GM18858 (cell line): ENCODE measurements at regions not wholly inside any gene's neighbourhood (a gene's known extent, or its start where the extent isn't known, plus 50 kb on each side); places are given as distances from the start of the nearest gene placed in this dataset.
A peak's percentile ranks its signal among the peaks of the same experiment; 100 is the strongest.
"Not testable (repeated sequence)": the region's sequence is repeated elsewhere in the genome, so short reads cannot be mapped to it uniquely, and the experiment has no call there.

Experiments used
- ATAC-seq: cut with Tn5 transposase; IDR thresholded peaks from one replicate; pipeline ENCODE4 v1.9.1; 2021; ENCODE audit not compliant: unreplicated experiment

- ATAC-seq: no peak
These were observed 389.9 kb upstream of the EMCN start for GRCh38 chr4:100907465-100908454.

DNA sequence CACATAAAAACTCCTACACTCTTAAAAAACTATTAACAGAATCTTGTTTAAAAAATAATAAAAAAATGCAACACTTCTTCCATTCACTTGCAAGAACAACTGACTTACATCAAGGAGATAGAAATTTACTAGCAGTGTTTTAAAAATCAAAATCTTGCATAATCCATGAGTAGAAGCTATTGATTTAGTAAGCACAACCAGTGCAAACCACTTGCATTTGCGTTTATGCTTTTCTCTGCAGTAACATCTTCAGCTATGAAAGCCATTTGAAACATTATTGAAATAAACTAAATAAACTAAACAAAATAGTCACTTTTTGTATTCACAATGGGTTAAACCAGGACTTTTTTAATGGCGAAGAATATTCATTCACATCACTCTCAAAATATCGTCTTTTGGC is 389.2 kb upstream of the EMCN start:
- ATAC-seq: no peak

DNA sequence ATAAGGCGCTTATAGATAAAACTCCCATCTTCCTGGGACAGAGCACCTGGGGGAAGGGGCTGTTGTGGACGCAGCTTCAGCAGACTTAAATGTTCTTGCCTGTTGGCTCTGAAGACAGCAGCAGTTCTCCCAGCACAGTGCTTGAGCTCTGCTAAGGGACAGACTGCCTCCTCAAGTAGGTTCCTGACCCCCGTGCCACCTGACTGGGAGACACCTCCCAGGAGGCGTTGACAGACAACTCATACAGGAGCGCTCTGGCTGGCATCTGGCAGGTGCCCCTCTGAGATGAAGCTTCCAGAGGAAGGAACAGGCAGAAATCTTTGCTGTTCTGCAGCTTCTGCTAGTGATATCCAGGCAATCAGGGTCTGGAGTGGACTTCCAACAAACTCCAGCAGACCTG is 383.1 kb upstream of the EMCN start:
- not testable (repeated sequence) for ATAC-seq

- ATAC-seq: no peak
These were observed 382.3 kb upstream of the EMCN start for GRCh38 chr4:100900134-100900533.

GRCh38 chr4:100898844-100899243 is 381.0 kb upstream of the EMCN start:
- no peak for ATAC-seq

- peak; percentile 95 for ATAC-seq
These were observed 377.9 kb upstream of the EMCN start for GRCh38 chr4:100895556-100896197.

GRCh38 chr4:100894339-100894870 is 376.6 kb upstream of the EMCN start:
- ATAC-seq: no peak

GRCh38 chr4:100891808-100892207 is 374.0 kb upstream of the EMCN start:
- ATAC-seq: no peak

- no peak for ATAC-seq
These were observed 372.1 kb upstream of the EMCN start for GRCh38 chr4:100889898-100890297.

GRCh38 chr4:100889401-100889800 is 371.6 kb upstream of the EMCN start:
- ATAC-seq: peak; percentile 85

DNA sequence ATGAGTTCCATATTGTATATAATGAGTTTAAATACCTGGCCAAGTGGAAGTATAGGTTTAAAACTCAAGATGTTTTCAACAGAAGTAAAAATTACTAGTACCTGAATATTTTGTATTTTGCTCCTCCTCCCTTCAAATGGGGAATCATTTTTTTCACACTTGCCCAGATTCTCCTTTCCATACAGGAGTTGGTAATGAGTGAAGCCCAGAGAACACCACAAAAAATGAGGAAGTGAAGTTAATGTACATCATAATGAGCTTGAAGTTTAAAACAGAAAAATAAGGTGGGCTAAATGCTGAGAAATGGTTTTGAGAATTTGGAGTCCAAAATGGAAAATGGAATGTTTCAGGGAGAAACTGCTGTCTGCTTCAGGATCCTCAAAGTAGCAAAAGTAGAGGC is 364.8 kb upstream of the EMCN start:
- ATAC-seq: no peak

GRCh38 chr4:100881283-100881682 is 363.5 kb upstream of the EMCN start:
- no peak for ATAC-seq

GRCh38 chr4:100880011-100880410 is 362.2 kb upstream of the EMCN start:
- ATAC-seq: no peak

DNA sequence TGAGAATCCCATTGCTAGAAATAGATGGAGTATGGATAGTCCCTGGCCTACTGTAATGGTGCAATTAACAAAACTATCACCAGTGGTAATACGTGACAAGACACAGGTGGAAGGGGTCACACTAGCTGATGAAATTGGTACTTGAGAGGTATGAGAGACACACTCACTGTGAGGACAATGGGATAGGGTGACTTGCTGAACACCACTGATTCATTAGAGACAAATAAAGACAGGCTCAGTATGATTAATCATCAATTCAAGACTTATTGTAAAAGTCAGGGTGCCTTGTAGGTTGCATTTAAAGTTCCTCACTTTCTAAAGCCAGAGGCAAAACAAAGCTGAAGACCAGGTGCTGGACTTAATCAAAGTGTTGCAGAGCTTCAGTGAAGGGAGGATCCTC is 361.6 kb upstream of the EMCN start:
- ATAC-seq: no peak

DNA sequence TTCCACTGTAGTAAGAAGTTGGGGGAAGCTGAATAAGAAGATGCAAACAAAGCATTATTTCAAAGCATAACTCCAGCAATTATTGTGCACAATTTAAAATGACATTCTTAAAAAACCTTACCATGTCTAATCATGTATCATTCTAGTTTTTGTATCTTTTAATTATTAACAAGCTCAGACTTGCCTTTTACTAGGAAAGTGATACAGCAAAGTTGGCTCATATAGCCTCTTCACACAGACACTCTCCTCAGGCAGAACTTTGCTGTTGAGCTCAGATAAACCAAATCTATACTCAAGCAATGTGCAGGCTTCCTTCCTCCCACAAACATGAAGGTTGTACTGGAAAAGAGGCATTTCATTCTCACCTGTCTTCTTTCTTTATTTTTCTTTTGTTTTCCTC is 358.7 kb upstream of the EMCN start:
- ATAC-seq: no peak

GRCh38 chr4:100875296-100876068 is 357.7 kb upstream of the EMCN start:
- ATAC-seq: no peak

DNA sequence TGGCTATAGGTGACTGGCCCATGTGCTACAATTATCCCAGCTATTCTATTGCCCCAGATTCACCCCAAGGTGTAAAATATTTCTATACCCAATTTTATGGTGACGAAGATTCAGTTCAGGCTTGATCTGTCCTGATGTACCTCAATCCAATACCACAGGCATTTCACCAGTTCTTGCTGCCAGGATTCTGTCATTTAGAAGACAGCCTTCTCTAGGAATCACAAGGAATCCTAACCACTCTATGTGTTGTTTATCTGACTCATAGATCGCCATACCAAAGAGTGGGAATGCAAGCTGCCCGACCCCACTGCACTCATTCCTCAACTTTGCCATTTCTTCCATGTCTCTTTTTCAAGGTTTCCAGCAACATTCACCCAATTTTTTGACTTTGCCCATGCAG is 355.0 kb upstream of the EMCN start:
- no peak for ATAC-seq

DNA sequence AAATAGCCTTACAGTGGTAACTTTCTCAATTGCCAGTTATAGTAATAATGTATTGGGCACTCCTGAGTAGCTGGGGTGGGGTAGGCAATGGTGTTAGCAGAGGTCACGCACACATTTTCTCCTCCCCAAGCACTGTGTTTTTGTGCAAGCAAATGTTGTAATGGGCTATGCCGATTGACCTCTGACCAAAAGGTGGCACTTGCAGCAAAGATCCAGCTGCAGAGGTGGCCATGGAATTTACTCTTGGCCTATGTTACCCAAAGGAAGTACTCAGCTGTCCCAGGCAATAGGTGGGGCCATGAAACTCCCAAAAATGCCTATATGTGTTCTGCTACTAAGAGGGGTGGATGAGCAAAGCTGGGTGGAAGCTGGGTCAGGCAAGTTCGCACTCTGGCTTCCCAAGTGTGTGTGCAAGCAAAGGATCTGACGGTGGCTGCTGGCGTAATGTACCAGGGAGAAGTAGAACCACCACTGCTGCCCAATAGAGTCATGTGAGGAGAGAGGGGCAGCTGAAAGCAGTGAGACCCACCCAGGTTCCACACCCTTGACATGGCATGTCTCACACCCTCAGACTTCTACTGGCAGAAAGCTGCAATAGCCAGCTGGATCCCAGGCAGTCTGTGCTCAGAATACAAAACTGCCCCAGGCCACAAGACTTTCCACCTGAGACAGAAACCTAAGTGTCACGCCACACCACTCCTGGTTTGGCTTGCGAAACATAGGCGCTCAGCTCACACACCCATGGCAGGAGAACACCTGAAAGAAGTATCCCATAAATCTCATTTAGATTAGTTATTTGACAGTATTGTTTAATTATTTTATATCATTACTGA is 353.3 kb upstream of the EMCN start:
- ATAC-seq: no peak

DNA sequence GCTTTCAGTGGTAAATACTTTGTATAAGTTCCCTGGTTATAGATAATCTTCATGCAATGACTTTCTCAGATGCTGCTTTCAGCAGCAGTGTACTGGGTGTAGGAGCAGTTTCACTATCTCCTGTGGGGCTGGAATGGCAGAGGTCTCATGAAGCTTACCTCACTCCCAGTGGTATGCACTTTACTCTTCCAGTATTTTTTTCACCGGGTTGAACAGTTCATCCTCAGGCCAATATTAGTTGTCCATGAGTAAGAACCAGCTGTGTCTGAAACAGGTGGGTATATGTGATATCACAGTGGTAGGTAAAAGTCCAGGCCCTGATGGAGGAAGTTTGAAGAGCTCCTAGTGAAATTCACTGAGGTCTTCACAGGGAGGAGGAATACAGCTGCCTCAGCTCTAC is 351.5 kb upstream of the EMCN start:
- no peak for ATAC-seq

GRCh38 chr4:100868281-100868680 is 350.5 kb upstream of the EMCN start:
- ATAC-seq: not testable (repeated sequence)
